GM12891 (cell line): ENCODE measurements at regions not wholly inside any gene's neighbourhood (a gene's known extent, or its start where the extent isn't known, plus 50 kb on each side); places are given as distances from the start of the nearest gene placed in this dataset.

Experiments
- DNase-seq: peaks from one replicate; pipeline ENCODE4 v3.0.0; 2011; ENCODE audit warnings: low spot score; ENCODE audit not compliant: insufficient read length
- FAIRE-seq: peaks from 2 replicates; lab custom pipeline; 2011; peaks lifted over from hg19 to GRCh38; lab: Jason Lieb, UNC
- PAX5 ChIP-seq: IDR thresholded peaks from 2 replicates; pipeline ENCODE4 v1.6.1; 2011; ENCODE audit warnings: low read length, moderate library complexity, mild to moderate bottlenecking; ENCODE audit not compliant: insufficient read depth, severe bottlenecking
- POLR2A ChIP-seq: IDR thresholded peaks from 2 replicates; pipeline ENCODE4 v1.6.1; 2011; ENCODE audit warnings: low read depth, low read length, control low read depth
- POLR2AphosphoS5 ChIP-seq: IDR thresholded peaks from 2 replicates; pipeline ENCODE4 v1.6.1; 2011; ENCODE audit warnings: low read depth, low read length, control low read depth
- POU2F2 ChIP-seq: IDR thresholded peaks from 2 replicates; pipeline ENCODE4 v1.6.1; 2011; ENCODE audit warnings: low read depth, mild to moderate bottlenecking, control low read depth, low read length, moderate library complexity
- SPI1 ChIP-seq: IDR thresholded peaks from 2 replicates; pipeline ENCODE4 v1.6.1; 2011; ENCODE audit warnings: low read depth, low read length, control low read depth
- TAF1 ChIP-seq: IDR thresholded peaks from 2 replicates; pipeline ENCODE4 v1.6.1; 2011; ENCODE audit warnings: low read depth, low read length, control low read depth

DNA sequence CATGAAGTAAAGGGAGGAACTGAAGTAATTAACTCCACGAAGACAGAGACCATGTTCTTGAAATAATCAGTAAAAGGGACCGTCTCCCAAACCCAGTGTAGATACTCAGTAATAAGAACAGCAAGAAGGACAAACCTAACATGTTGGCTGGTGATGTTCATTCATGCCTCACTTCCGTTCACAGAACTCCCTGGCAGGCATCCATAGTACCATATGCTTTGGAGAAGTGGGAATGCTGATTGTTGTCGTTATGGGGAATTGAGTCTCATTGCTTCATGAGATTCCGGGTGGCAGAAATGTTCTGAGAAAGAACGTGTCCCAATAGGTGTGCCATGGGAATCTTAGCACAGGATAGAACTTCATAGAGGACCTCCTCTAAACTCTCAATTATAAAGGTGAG, 452.3 kb downstream of the ZSWIM6 start:
- FAIRE-seq (no peak), DNase-seq (no peak)
- no peak for TF ChIP-seq TAF1
- TF ChIP-seq POU2F2 = no peak
- TF ChIP-seq PAX5 = no peak
- TF ChIP-seq POLR2A = no peak
- no peak for TF ChIP-seq POLR2AphosphoS5
- TF ChIP-seq SPI1 = no peak

DNA sequence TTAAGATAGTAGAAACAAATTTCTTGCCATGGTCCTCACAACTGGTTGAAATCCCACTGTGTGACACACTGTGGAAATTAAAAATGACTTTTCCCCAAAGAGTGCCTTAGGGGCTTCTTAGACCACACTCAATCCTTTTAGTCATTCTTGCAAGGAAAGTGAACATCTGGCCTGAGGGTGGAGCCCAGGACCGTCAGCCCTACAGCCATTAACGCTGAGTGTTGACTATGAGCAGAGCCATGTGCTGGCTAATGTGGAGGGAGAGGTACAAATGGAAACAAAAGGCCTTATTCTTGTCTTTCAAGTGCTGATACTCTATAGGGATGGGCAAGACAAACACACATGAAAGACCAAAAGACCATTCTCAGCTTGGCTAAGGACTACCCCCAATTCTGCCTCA, 456.5 kb downstream of the ZSWIM6 start:
- FAIRE-seq = no peak

DNA sequence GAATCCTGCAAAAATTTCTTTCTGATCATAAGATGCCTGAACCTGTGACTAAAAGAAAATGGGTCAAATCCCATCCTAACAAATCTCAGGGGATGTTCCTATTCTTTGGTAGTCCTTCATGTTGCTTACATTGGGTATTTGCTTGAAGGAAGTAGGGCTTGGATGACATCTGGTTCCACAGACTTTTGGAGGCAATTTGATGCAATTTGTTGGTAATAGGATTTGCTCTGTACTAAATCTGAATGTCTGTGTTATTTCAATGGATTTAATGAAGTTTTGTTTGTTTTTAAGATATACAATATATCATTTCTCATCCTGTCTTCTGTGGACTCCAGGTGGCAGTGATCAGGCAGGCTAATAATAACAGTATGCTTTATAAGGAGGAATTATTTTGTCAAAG, 457.9 kb downstream of the ZSWIM6 start:
- no peak for FAIRE-seq
- TF ChIP-seq SPI1 (no peak), PAX5 (no peak), POLR2AphosphoS5 (no peak), TAF1 (no peak), POU2F2 (no peak), POLR2A (no peak)

More for the DNA sequence above, 456.5 kb downstream of the ZSWIM6 start:
- TF ChIP-seq POLR2A = no peak
- TF ChIP-seq POU2F2 = no peak
- TF ChIP-seq SPI1 = no peak
- no peak for TF ChIP-seq PAX5
- no peak for TF ChIP-seq TAF1
- TF ChIP-seq POLR2AphosphoS5 = no peak
- no peak for DNase-seq

DNA sequence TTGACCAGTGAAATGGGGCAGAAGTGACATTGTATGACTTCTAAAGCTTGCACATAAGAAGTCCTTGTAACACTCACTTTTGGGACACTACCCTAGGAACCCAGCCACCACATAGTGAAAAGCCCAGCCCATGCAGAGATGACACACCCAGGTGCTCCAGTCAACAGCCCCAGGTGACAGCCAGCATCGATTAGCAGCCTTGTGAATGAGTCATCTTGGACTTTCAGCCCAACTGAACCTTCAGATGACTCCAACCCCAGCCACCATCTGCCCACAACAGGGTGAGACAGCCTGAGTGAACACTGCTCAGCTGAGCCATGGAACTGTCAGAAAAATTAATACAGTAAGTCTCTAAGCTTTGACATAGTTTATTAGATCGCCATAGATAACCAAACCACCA, 458.6 kb downstream of the ZSWIM6 start:
- no peak for FAIRE-seq
- TF ChIP-seq TAF1 = no peak
- no peak for TF ChIP-seq PAX5
- no peak for TF ChIP-seq POU2F2

More for the DNA sequence above, 457.9 kb downstream of the ZSWIM6 start:
- DNase-seq = no peak

DNA sequence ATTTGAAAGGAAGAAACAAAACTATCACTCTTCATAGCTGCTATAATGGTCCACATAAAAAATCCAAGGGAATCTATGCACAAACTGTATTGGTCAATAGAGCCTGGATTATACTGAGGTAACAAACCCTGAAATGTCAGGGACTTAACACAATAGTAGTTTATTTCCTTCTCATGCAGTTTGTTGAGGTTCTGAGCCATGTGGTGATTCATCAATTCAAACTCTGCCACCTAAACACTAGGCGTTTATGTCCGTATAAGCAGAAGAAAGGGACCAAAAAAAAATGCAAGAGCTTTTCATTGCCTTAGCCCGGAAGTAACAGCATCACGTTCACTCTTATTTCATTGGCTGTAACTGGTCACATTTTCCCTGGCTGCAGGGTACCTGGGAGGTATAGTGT, 464.7 kb downstream of the ZSWIM6 start:
- no peak for DNase-seq
- no peak for FAIRE-seq
- TF ChIP-seq POLR2A (no peak), POU2F2 (no peak), SPI1 (no peak), PAX5 (no peak), TAF1 (no peak), POLR2AphosphoS5 (no peak)

More for the DNA sequence above, 458.6 kb downstream of the ZSWIM6 start:
- no peak for DNase-seq

DNA sequence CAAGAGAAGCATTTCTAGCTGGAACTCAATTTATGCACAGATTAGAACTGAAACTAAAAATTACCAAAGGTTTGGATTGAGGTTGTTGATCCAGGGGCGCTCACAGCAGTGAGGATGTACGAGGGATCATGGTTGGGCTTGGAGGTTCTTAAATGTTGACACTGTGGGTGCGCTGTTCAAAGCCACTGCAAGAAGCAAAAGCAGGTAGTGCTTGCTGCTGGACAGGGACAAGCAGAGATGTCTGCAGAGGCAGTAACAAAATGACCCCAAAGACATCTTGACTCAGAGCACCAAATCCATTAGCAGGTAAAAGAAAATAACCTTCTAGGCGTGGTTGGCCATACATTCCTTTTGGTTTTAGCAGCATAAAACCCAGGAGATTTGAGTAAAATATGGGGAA, 468.4 kb downstream of the ZSWIM6 start:
- TF ChIP-seq SPI1 (no peak), POLR2A (no peak), POLR2AphosphoS5 (no peak), POU2F2 (no peak), PAX5 (no peak), TAF1 (no peak)
- FAIRE-seq = no peak
- no peak for DNase-seq

DNA sequence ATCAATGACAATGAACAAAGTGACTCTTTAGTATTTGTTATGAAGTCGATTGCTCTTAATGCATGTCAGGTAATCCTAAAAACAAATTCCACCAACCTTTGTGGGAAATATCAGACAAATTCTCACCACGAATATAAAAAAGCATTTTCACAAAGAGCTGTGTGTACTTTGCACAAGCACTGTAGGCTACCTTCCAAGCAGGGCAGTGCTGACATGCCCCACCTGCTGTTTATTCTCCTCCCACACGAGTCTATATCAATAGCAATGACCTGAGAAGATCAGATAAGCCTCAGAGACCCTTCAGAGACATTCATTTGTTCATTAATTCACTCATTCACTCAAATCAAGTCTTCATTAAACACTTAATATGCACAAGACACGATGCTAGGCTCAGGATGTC, 469.1 kb downstream of the ZSWIM6 start:
- no peak for TF ChIP-seq TAF1
- no peak for TF ChIP-seq SPI1
- TF ChIP-seq POLR2AphosphoS5 = no peak
- TF ChIP-seq POLR2A = no peak
- TF ChIP-seq PAX5 = no peak
- TF ChIP-seq POU2F2 = no peak
- FAIRE-seq = no peak
- DNase-seq = no peak

DNA sequence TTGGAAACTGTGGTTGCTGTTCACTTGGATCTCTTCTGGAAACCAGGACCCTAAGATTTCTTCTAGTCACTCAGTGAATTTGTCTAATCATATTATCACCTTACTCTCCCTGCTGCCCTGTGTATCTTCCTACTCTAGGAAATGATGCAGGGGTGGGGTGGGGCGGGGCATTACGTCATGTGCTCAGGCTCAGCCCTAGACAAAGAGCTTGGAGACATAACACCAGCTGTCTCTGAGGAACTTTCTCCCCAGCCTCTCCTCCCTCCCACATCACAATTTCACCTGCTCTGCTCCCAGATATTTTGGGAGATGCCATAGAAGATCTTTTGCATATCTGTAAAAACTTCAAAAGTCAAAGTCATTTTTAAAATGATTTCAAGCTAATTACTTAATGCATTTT, 470.4 kb downstream of the ZSWIM6 start:
- FAIRE-seq (no peak), DNase-seq (no peak)
- TF ChIP-seq POU2F2 = no peak
- TF ChIP-seq TAF1 = no peak
- TF ChIP-seq SPI1 = no peak
- no peak for TF ChIP-seq PAX5
- TF ChIP-seq POLR2AphosphoS5 = no peak
- TF ChIP-seq POLR2A = no peak

DNA sequence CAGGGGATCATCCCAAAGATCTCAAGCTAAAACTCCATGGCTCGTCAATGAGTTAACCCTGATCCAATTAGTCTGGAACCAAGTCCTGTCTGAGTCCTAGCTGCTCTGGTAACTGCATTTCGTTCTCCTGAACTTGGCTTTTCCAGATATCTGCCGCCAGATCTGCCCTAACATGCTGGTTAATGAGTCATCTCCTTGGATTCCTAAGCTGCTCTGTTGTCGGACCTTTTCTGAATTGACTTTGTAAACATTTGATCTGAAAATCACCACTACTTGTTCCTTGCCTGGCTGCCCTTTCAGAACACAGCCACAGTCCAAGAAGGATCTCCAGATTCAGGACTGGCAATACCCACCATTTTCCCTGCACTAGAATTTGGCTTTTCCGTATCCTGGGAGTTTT, 473.0 kb downstream of the ZSWIM6 start:
- TF ChIP-seq SPI1 (no peak), POU2F2 (no peak), POLR2A (no peak), POLR2AphosphoS5 (no peak), TAF1 (no peak), PAX5 (no peak)
- DNase-seq (no peak), FAIRE-seq (no peak)

DNA sequence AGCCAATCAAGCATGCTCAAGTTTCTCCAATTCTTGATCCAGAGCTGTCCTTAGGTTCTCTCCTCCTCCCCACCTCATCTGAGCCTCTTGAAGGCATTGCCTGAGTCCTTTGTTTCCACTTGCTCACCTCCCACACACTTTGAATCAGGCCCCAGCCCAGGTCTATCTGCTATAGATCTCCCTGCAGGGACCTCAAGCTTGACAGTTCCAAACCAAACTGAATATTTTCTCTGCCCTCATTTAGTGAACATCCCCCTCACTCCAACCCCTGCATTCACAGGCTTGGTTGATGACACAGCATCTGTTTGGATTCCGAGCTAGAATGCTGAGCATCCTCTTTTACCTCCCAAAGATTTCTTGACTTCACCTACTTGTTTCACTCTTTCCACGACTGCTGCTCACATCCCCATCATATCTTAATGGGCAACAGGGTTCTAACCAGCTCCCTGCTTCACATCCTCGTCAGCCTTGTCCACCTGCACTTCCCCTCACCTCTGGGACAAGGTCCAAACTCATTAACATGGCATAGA, 474.5 kb downstream of the ZSWIM6 start:
- no peak for TF ChIP-seq PAX5
- TF ChIP-seq TAF1 = no peak
- TF ChIP-seq POLR2A = no peak
- no peak for TF ChIP-seq POU2F2
- TF ChIP-seq SPI1 = no peak
- no peak for TF ChIP-seq POLR2AphosphoS5
- DNase-seq = no peak
- FAIRE-seq = no peak
